ENCODE measurements at regions not wholly inside any gene's neighbourhood (a gene's known extent, or its start where the extent isn't known, plus 50 kb on each side); places are given as distances from the start of the nearest gene placed in this dataset.

DNA sequence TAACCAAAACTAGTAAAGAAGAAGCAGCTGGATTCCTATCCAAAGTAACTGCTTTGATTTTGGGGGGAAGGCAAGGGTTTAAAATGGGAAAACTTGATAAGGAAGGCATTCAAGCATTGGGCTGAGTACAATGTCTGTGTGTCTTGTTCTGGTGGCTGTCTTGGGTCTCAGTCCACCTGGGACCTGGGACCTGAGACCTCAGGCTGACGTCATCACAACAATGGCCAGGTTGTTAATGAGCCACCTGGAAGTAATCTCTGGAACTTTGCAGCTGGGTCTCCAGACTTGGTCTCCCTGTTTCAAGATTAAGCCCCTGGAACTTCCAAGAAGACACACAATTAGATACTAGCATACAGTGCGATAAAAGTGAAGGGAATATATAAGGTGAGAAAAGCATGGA, 157.5 kb downstream of the PIK3R1 start:
- TF ChIP-seq GATA1 (IDR thresholded peaks at IDR 0.05; ENCODE audit: low read depth, low read length) = no peak
- TF ChIP-seq POLR2A (IDR thresholded peaks at IDR 0.05; ENCODE audit: low read length) = no peak
